PC-3 (cell line): ENCODE measurements at regions not wholly inside any gene's neighbourhood (a gene's known extent, or its start where the extent isn't known, plus 50 kb on each side); places are given as distances from the start of the nearest gene placed in this dataset.

Source experiments
- CTCF ChIP-seq: fragments of 300-600 bp; sonication (generic); conservative IDR thresholded peaks from 2 replicates; pipeline ENCODE4 v1.5.1; 2017; ENCODE audit warnings: antibody characterized with exemption, low read depth, mild to moderate bottlenecking, low read length
- EZH2 ChIP-seq: fragments of 300-600 bp; sonication (generic); IDR thresholded peaks from one replicate; pipeline ENCODE4 v1.6.1; 2017; ENCODE audit warnings: antibody characterized with exemption, mild to moderate bottlenecking, low read length; ENCODE audit not compliant: unreplicated experiment
- EZH2phosphoT487 ChIP-seq: fragments of 300-600 bp; sonication (generic); IDR thresholded peaks from 2 replicates; pipeline ENCODE4 v1.6.1; 2018; ENCODE audit warnings: mild to moderate bottlenecking, antibody characterized with exemption, low read length, borderline replicate concordance

DNA sequence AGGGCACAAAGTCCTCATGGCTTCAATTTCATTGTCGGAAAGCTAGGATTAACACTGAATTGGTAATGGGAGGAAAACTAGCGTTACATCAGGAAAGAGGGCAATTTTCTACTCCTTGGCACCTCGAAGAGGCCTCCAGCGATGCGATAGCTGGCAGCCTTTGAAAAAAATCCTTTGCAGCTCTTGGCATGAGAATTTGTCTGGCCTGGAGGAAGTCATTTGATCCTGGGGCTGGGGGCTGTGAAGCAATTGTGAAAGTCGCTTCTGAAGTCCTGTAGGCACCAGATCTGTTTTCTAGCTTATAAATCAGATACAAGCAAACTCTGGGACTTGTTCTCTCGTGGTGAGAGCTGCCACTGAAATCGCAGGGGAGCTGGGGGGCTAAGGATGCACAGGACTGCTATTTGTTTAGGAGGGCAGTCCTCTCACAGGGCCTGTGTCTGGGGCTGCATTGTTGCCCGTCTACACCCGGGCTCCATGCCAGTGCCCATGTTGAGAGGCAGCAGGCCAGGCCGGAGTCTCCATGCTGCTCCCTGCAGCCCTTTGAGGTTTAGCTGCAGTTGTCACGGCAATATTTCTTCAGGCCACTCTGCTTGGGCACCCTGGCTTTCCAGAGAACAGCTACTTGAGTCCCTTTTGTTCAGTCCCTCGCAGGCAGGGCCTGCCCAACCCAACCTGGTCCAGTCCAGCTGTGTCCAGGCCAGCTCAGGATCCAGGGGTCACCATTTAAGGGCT is 206.8 kb upstream of the LYZL1 start:
- TF ChIP-seq CTCF: no peak
- TF ChIP-seq EZH2: no peak
- no peak for TF ChIP-seq EZH2phosphoT487
